GM18508 (cell line): ENCODE measurements at regions not wholly inside any gene's neighbourhood (a gene's known extent, or its start where the extent isn't known, plus 50 kb on each side); places are given as distances from the start of the nearest gene placed in this dataset.

Source experiments
- ATAC-seq: cut with Tn5 transposase; IDR thresholded peaks from one replicate; pipeline ENCODE4 v1.9.1; 2021; ENCODE audit warnings: moderate number of reproducible peaks; ENCODE audit not compliant: insufficient read depth, unreplicated experiment

- ATAC-seq: no peak
These were observed 129.5 kb upstream of the DSCAM start for GRCh38 chr21:40976198-40977109.

- no peak for ATAC-seq
These were observed 138.4 kb upstream of the DSCAM start for GRCh38 chr21:40985370-40985769.

GRCh38 chr21:40990366-40990765, 143.4 kb upstream of the DSCAM start:
- ATAC-seq: no peak

GRCh38 chr21:40997831-40998230, 150.9 kb upstream of the DSCAM start:
- ATAC-seq: no peak

- no peak for ATAC-seq
These were observed 153.9 kb upstream of the DSCAM start for GRCh38 chr21:41000838-41001237.

GRCh38 chr21:41006636-41007035, 159.7 kb upstream of the DSCAM start:
- ATAC-seq: no peak

GRCh38 chr21:41008351-41008750, 159.6 kb upstream of the BACE2 start:
- ATAC-seq: no peak

- no peak for ATAC-seq
These were observed 159.0 kb upstream of the BACE2 start for GRCh38 chr21:41008974-41009373.

GRCh38 chr21:41009398-41010100, 158.4 kb upstream of the BACE2 start:
- no peak for ATAC-seq

- ATAC-seq: no peak
These were observed 157.9 kb upstream of the BACE2 start for GRCh38 chr21:41010101-41010435.

- ATAC-seq: no peak
These were observed 156.7 kb upstream of the BACE2 start for GRCh38 chr21:41011098-41011731.

- ATAC-seq: no peak
These were observed 156.0 kb upstream of the BACE2 start for GRCh38 chr21:41011951-41012366.

GRCh38 chr21:41012425-41012824, 155.5 kb upstream of the BACE2 start:
- no peak for ATAC-seq

GRCh38 chr21:41016472-41016871, 151.5 kb upstream of the BACE2 start:
- ATAC-seq: no peak

- ATAC-seq: no peak
These were observed 149.5 kb upstream of the BACE2 start for GRCh38 chr21:41018431-41018830.

- no peak for ATAC-seq
These were observed 144.0 kb upstream of the BACE2 start for GRCh38 chr21:41023936-41024335.

GRCh38 chr21:41024341-41024740, 143.6 kb upstream of the BACE2 start:
- no peak for ATAC-seq

GRCh38 chr21:41024746-41025254, 143.2 kb upstream of the BACE2 start:
- no peak for ATAC-seq

- ATAC-seq: no peak
These were observed 138.4 kb upstream of the BACE2 start for GRCh38 chr21:41029571-41029970.

- no peak for ATAC-seq
These were observed 136.2 kb upstream of the BACE2 start for GRCh38 chr21:41031701-41032220.

- no peak for ATAC-seq
These were observed 135.4 kb upstream of the BACE2 start for GRCh38 chr21:41032541-41032940.
